Liver (tissue), 8 donors: ENCODE measurements at regions not wholly inside any gene's neighbourhood (a gene's known extent, or its start where the extent isn't known, plus 50 kb on each side); places are given as distances from the start of the nearest gene placed in this dataset.

ENCODE experiments used
- DNase-seq: peaks from one replicate; pipeline ENCODE4 v3.0.0-alpha.2; 2017; ENCODE audit warnings: low spot score
- H3K27ac ChIP-seq, 2 donors: one replicate each; pipeline ENCODE4 v1.7.0; 2013; ENCODE audit warnings: inconsistent platforms in 2 of 2, low read length in 2 of 2, control low read depth in 1 of 2, low read depth in 1 of 2, mild to moderate bottlenecking in 1 of 2
- H3K27me3 ChIP-seq, 4 donors: one replicate each; pipeline versions ENCODE4 v1.6.1 to v1.7.0; 2013; ENCODE audit warnings: low read length in 3 of 4, inconsistent platforms in 1 of 4, mild to moderate bottlenecking in 1 of 4, moderate library complexity in 1 of 4; ENCODE audit not compliant: control insufficient read depth in 4 of 4, insufficient read depth in 4 of 4
- H3K36me3 ChIP-seq, 4 donors: one replicate each; pipeline versions ENCODE4 v1.6.1 to v1.7.0; 2013; ENCODE audit warnings: low read length in 3 of 4, mild to moderate bottlenecking in 3 of 4, low read depth in 1 of 4, moderate library complexity in 1 of 4; ENCODE audit not compliant: control insufficient read depth in 4 of 4, insufficient read depth in 3 of 4
- H3K4me1 ChIP-seq, 4 donors: one replicate each; pipeline versions ENCODE4 v1.6.1 to v1.7.0; 2013; ENCODE audit warnings: low read length in 3 of 4, mild to moderate bottlenecking in 3 of 4, moderate library complexity in 1 of 4; ENCODE audit not compliant: control insufficient read depth in 4 of 4, insufficient read depth in 4 of 4
- H3K4me3 ChIP-seq, 3 donors: one replicate each; pipeline versions ENCODE4 v1.6.1 to v1.7.0; 2013; ENCODE audit warnings: low read length in 3 of 3, control low read depth in 1 of 3, low read depth in 1 of 3, mild to moderate bottlenecking in 1 of 3
- H3K9ac ChIP-seq, 2 donors: one replicate each; pipeline ENCODE4 v1.7.0; 2013; ENCODE audit warnings: low read length in 2 of 2, mild to moderate bottlenecking in 2 of 2, moderate library complexity in 2 of 2, control low read depth in 1 of 2, low read depth in 1 of 2
- H3K9me3 ChIP-seq, 4 donors: one replicate each; pipeline versions ENCODE4 v1.6.1 to v1.7.0; 2013; ENCODE audit warnings: low read length in 3 of 4; ENCODE audit not compliant: control insufficient read depth in 4 of 4
- ATF3 ChIP-seq: IDR thresholded peaks from 2 replicates; pipeline ENCODE4 v1.6.1; 2016; ENCODE audit warnings: antibody characterized with exemption
- CTCF ChIP-seq: fragments of 150-350 bp; IDR thresholded peaks from 2 replicates; pipeline ENCODE4 v1.5.1; 2017; ENCODE audit warnings: improper control_type of control experiment, low read depth, low read length; ENCODE audit not compliant: missing input control
- EGR1 ChIP-seq, 2 donors: IDR thresholded peaks; 2 replicates each; pipeline ENCODE4 v1.6.1; 2016 to 2018; ENCODE audit warnings: antibody characterized with exemption in 2 of 2, low read depth in 2 of 2
- FOXA1 ChIP-seq: IDR thresholded peaks from 2 replicates; pipeline ENCODE4 v1.6.1; 2016; ENCODE audit warnings: antibody characterized with exemption
- FOXA2 ChIP-seq: IDR thresholded peaks from 2 replicates; pipeline ENCODE4 v1.6.1; 2016; ENCODE audit warnings: antibody characterized with exemption
- GABPA ChIP-seq, 2 donors: IDR thresholded peaks in 1 of 2; conservative IDR thresholded peaks in 1 of 2; 2 replicates each; pipeline ENCODE4 v1.6.1; 2016; ENCODE audit warnings: antibody characterized with exemption in 2 of 2, mild to moderate bottlenecking in 1 of 2, moderate library complexity in 1 of 2
- HNF4A ChIP-seq, 2 donors: conservative IDR thresholded peaks; 2 replicates each; pipeline ENCODE4 v1.6.1; 2016; ENCODE audit warnings: antibody characterized with exemption in 2 of 2, mild to moderate bottlenecking in 2 of 2
- JUND ChIP-seq, 2 donors: IDR thresholded peaks; 2 replicates each; pipeline ENCODE4 v1.6.1; 2016; ENCODE audit warnings: antibody characterized with exemption in 2 of 2
- NR2F2 ChIP-seq: IDR thresholded peaks from 2 replicates; pipeline ENCODE4 v1.6.1; 2016; ENCODE audit warnings: antibody characterized with exemption
- RAD21 ChIP-seq, 2 donors: IDR thresholded peaks; 2 replicates each; pipeline ENCODE4 v1.6.1; 2016; ENCODE audit warnings: antibody characterized with exemption in 2 of 2, mild to moderate bottlenecking in 2 of 2
- REST ChIP-seq: IDR thresholded peaks from 2 replicates; pipeline ENCODE4 v1.6.1; 2016; ENCODE audit warnings: antibody characterized with exemption, mild to moderate bottlenecking
- RXRA ChIP-seq, 2 donors: IDR thresholded peaks; 2 replicates each; pipeline ENCODE4 v1.6.1; 2017 to 2018; ENCODE audit warnings: antibody characterized with exemption in 2 of 2, mild to moderate bottlenecking in 1 of 2
- SP1 ChIP-seq: IDR thresholded peaks from 2 replicates; pipeline ENCODE4 v1.6.1; 2018; ENCODE audit warnings: antibody characterized with exemption, mild to moderate bottlenecking
- YY1 ChIP-seq: IDR thresholded peaks from 2 replicates; pipeline ENCODE4 v1.6.1; 2016; ENCODE audit warnings: antibody characterized with exemption, mild to moderate bottlenecking
- ZBTB33 ChIP-seq: IDR thresholded peaks from 2 replicates; pipeline ENCODE4 v1.6.1; 2016; ENCODE audit warnings: antibody characterized with exemption
- WGBS: extraction: QIAGEN DNeasy Blood & Tissue Kit; methylation state at CpG from one replicate; pipeline ENCODE4 v1.1.7; 2013; 5-methylcytosine and 5-hydroxymethylcytosine counted together
- donor health status: healthy.
- donor health status: healthy.
- donor health status: healthy.
- donor health status: healthy.
- donor health status: healthy.

GRCh38 chr3:31188112-31188511 lies 293.7 kb upstream of the GADL1 start:
- Histone ChIP-seq H3K36me3 (no peaks in the 10 kb centered on the region), H3K27ac (no peak overlapping the region), H3K4me1 (peaks cover 7 to 30% (median 21%) of the 10 kb centered on the region in 4 donors), H3K9me3 (no peaks in the 10 kb centered on the region), H3K27me3 (no peaks in the 10 kb centered on the region), H3K9ac (no peak overlapping the region), H3K4me3 (no peak overlapping the region)
- WGBS, result 86% methylated on average over 6 of the region's 6 CpGs
- DNase-seq, result no peak
- TF ChIP-seq ZBTB33 (no peak), CTCF (no peak), FOXA2 (no peak), YY1 (no peak), ATF3 (no peak), EGR1 (IDR thresholded peaks at IDR 0.05; ENCODE audit: low read depth in 2 of 2) (no peak), REST (no peak), RAD21 (IDR thresholded peaks at IDR 0.05) (no peak), HNF4A (conservative IDR thresholded peaks at IDR 0.05) (no peak), GABPA (IDR thresholded peaks at IDR 0.05 in 1 of 2, conservative IDR thresholded peaks at IDR 0.05 in 1 of 2) (no peak)

GRCh38 chr3:31189330-31189729 lies 294.9 kb upstream of the GADL1 start:
- Histone ChIP-seq H3K9me3 (no peaks in the 10 kb centered on the region), H3K36me3 (no peaks in the 10 kb centered on the region), H3K27ac (no peak overlapping the region), H3K4me1 (peaks cover 7 to 30% (median 21%) of the 10 kb centered on the region in 4 donors), H3K27me3 (no peaks in the 10 kb centered on the region), H3K4me3 (no peak overlapping the region), H3K9ac (no peak overlapping the region)
- DNase-seq, result no peak
- 91% methylated on average over 1 of the region's 1 CpG for WGBS
- TF ChIP-seq JUND (IDR thresholded peaks at IDR 0.05) (no peak), HNF4A (conservative IDR thresholded peaks at IDR 0.05) (no peak), NR2F2 (no peak), YY1 (no peak), RXRA (IDR thresholded peaks at IDR 0.05) (no peak), FOXA1 (no peak), SP1 (no peak), GABPA (IDR thresholded peaks at IDR 0.05 in 1 of 2, conservative IDR thresholded peaks at IDR 0.05 in 1 of 2) (no peak), ZBTB33 (no peak)
